Sigmoid colon (tissue), 6 donors: ENCODE measurements at regions not wholly inside any gene's neighbourhood (a gene's known extent, or its start where the extent isn't known, plus 50 kb on each side); places are given as distances from the start of the nearest gene placed in this dataset.

Source experiments
- DNase-seq: peaks from one replicate; pipeline ENCODE4 v3.0.0-alpha.2; 2019
- H3K27ac ChIP-seq, 4 donors: fragments of 200-600 bp; sonication (generic); one replicate each; pipeline ENCODE4 v1.5.1; 2016 to 2019; ENCODE audit warnings: mild to moderate bottlenecking in 1 of 4
- H3K27me3 ChIP-seq, 3 donors: fragments of 200-600 bp; sonication (generic); one replicate each; pipeline ENCODE4 v1.5.1; 2019; ENCODE audit warnings: mild to moderate bottlenecking in 1 of 3
- H3K36me3 ChIP-seq, 4 donors: fragments of 200-600 bp; sonication (generic); one replicate each; pipeline ENCODE4 v1.5.1; 2016 to 2019
- H3K4me1 ChIP-seq, 4 donors: fragments of 200-600 bp; sonication (generic); one replicate each; pipeline ENCODE4 v1.5.1; 2017 to 2019
- H3K4me3 ChIP-seq, 4 donors: fragments of 200-600 bp; sonication (generic); one replicate each; pipeline ENCODE4 v1.5.1; 2017 to 2019; ENCODE audit warnings: mild to moderate bottlenecking in 2 of 4, moderate library complexity in 1 of 4
- H3K9me3 ChIP-seq, 4 donors: fragments of 200-600 bp in 3 of 4; sonication (generic) in 3 of 4; one replicate each; pipeline versions ENCODE4 v1.5.1 to v1.6.1; 2013 to 2019
- EP300 ChIP-seq, 4 donors: sonication (generic); formaldehyde crosslinking; IDR thresholded peaks; one replicate each; pipeline ENCODE4 v1.6.1; 2017; ENCODE audit warnings: antibody characterized with exemption in 4 of 4
- POLR2A ChIP-seq, 2 donors: fragments of 450-650 bp; IDR thresholded peaks; one replicate each; pipeline ENCODE4 v1.6.1; 2016; ENCODE audit warnings: antibody characterized with exemption in 2 of 2, mild to moderate bottlenecking in 2 of 2, moderate library complexity in 2 of 2
- POLR2AphosphoS5 ChIP-seq, 4 donors: sonication (generic); formaldehyde crosslinking; IDR thresholded peaks; one replicate each; pipeline ENCODE4 v1.6.1; 2017; ENCODE audit warnings: antibody characterized with exemption in 4 of 4
- WGBS, 2 donors: extraction: QIAGEN DNeasy Blood & Tissue Kit; methylation state at CpG; one replicate each; pipeline ENCODE4 v1.1.7; 2013; 5-methylcytosine and 5-hydroxymethylcytosine counted together
- intact Hi-C: fragments of 100-400 bp; cut with DNase I; formaldehyde crosslinking; loops from one replicate; pipeline ENCODE4 v1.15.1; 2023
- TF ChIP-seq, protein P1 (sequence below), 4 experiments: fragments of 450-650 bp in 3 of 4; fragments of 200-600 bp in 1 of 4; IDR thresholded peaks; one replicate each; pipeline ENCODE4 v1.5.1; 2016 to 2019; ENCODE audit warnings: antibody characterized with exemption in 4 of 4, mild to moderate bottlenecking in 3 of 4, moderate library complexity in 2 of 4
- donor health status: healthy with polysubstance abuse.
- donor health status: healthy.

DNA sequence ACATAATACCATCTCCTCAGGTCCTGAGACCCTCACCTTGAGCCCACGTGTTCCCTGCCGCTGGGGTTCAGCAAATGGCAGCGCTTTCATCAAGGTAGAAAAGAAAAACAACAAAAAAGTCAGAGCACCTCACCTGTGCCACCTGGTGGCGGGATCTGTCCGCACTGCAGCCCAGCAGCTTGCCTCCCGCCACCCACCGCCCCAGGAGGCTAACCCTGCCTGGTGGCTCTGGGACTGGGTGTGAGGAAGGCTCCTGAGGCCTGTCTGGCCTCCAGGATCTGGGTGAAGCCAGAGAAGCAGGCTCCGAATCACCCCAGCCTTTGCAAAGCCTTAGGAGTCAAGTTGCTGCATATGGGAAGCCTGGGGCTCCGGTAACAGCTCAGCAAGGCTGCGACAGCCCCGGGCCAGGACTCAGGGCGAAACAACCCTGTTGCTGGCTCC is 270.8 kb downstream of the BMP7 start:
- Histone ChIP-seq H3K4me3 (no peak overlapping the region), H3K4me1 (no peaks in the 10 kb centered on the region), H3K27ac (no peak overlapping the region), H3K27me3 (no peaks in the 10 kb centered on the region), H3K36me3 (no peaks in the 10 kb centered on the region), H3K9me3 (peaks cover 0 to 12% (median 6%) of the 10 kb centered on the region in 4 donors)
- 48 to 54% methylated on average over 12 of the region's 12 CpGs for WGBS, 2 donors
- intact Hi-C loops = no loop called here
- no peak for DNase-seq
- TF ChIP-seq EP300 (IDR thresholded peaks at IDR 0.05) (no peak), POLR2AphosphoS5 (IDR thresholded peaks at IDR 0.05) (no peak), POLR2A (IDR thresholded peaks at IDR 0.05) (no peak)
- TF ChIP-seq, protein P1, sequence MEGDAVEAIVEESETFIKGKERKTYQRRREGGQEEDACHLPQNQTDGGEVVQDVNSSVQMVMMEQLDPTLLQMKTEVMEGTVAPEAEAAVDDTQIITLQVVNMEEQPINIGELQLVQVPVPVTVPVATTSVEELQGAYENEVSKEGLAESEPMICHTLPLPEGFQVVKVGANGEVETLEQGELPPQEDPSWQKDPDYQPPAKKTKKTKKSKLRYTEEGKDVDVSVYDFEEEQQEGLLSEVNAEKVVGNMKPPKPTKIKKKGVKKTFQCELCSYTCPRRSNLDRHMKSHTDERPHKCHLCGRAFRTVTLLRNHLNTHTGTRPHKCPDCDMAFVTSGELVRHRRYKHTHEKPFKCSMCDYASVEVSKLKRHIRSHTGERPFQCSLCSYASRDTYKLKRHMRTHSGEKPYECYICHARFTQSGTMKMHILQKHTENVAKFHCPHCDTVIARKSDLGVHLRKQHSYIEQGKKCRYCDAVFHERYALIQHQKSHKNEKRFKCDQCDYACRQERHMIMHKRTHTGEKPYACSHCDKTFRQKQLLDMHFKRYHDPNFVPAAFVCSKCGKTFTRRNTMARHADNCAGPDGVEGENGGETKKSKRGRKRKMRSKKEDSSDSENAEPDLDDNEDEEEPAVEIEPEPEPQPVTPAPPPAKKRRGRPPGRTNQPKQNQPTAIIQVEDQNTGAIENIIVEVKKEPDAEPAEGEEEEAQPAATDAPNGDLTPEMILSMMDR (IDR thresholded peaks at IDR 0.05) = peak in 1 of 4 experiments; percentile 17

DNA sequence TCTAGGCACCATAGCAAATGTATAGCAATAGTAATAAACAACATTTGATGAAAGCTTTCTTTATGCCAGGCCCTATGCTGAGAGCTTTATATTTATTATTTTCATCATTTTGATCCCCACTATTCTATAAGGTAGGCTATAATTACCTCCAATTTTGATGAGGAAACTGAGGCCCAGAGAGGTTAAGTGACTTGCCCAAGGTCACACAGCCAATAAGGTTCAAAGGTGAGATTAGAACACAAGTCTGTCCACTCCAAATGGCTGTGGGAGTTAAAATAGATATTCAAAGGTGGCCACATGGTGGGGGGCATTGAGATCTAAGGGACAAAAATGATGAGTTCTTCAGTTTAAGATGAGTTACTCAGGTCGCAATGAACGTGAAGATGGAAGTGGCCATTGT is 269.9 kb downstream of the BMP7 start:
- no peak for DNase-seq
- Histone ChIP-seq H3K27ac (no peak overlapping the region), H3K4me1 (no peaks in the 10 kb centered on the region), H3K27me3 (no peaks in the 10 kb centered on the region), H3K36me3 (no peaks in the 10 kb centered on the region), H3K4me3 (no peak overlapping the region), H3K9me3 (peaks cover 0 to 12% (median 6%) of the 10 kb centered on the region in 4 donors)
- WGBS, 2 donors = 90 to 94% methylated on average over 2 of the region's 2 CpGs
- no peak for TF ChIP-seq EP300 (IDR thresholded peaks at IDR 0.05)
- TF ChIP-seq POLR2A (IDR thresholded peaks at IDR 0.05) = no peak
- TF ChIP-seq POLR2AphosphoS5 (IDR thresholded peaks at IDR 0.05) = no peak
- TF ChIP-seq, protein P1 (IDR thresholded peaks at IDR 0.05) = no peak
- intact Hi-C loops = no loop called here

DNA sequence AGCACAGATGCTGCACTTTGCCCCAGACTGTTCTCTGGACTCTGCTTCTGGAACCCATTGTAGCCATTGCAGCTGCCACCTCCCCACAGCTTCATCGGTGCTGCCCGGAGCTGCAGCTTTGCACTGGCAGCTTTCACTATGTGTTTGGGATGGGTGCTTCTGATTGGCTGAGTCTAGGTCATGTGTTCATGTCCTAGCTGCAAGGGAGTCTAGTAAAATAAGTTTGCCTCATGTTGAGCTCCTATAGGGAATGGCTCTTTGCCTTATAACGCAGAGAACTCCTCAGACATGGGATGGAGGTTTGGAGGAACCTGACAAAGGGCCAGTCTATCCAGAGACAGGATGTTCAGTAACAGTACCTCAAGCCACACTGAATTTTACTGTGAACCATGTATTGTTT is 268.0 kb downstream of the BMP7 start:
- H3K27ac ChIP-seq = no peak overlapping the region
- H3K27me3 ChIP-seq = no peaks in the 10 kb centered on the region
- intact Hi-C loops = no loop called here
- H3K36me3 ChIP-seq = no peaks in the 10 kb centered on the region
- 92% methylated on average over 3 of the region's 3 CpGs for WGBS, 2 donors
- H3K4me3 ChIP-seq = no peak overlapping the region
- no peaks in the 10 kb centered on the region for H3K4me1 ChIP-seq
- DNase-seq = no peak
- TF ChIP-seq EP300 (IDR thresholded peaks at IDR 0.05) (no peak), POLR2AphosphoS5 (IDR thresholded peaks at IDR 0.05) (no peak), POLR2A (IDR thresholded peaks at IDR 0.05) (no peak)
- TF ChIP-seq, protein P1 (IDR thresholded peaks at IDR 0.05) = no peak
- H3K9me3 ChIP-seq = peaks cover 0 to 12% (median 6%) of the 10 kb centered on the region in 4 donors

DNA sequence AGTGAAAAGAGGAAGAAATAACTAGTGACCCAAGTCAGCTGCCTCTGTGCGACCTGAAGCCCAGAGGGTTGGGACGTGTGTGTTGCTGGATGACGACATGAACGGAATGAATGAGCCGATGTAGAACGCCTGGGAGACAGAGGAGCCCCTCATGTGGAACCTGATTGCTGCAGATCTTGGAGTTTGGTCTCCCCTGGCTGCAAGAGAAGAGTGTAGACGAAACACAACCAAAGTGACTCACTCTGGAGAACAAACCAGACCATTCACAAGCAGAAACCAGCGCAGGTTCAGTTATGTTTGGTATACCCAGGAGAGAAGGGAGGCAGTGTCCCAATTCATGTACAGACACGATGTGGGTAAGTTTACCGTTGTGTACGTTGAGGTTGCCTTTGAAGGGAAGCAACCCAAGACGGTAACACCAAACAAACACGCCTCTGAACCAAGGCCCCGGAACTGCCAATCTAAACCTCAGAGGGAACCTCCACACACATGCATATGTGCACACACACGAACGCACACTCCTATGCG is 265.9 kb downstream of the BMP7 start:
- 84% methylated on average over 17 of the region's 17 CpGs for WGBS, 2 donors
- Histone ChIP-seq H3K4me1 (no peaks in the 10 kb centered on the region), H3K27me3 (no peaks in the 10 kb centered on the region), H3K9me3 (peaks cover 0 to 12% (median 6%) of the 10 kb centered on the region in 4 donors), H3K27ac (no peak overlapping the region), H3K4me3 (no peak overlapping the region), H3K36me3 (no peaks in the 10 kb centered on the region)
- TF ChIP-seq, protein P1 (IDR thresholded peaks at IDR 0.05) = no peak
- TF ChIP-seq POLR2A (IDR thresholded peaks at IDR 0.05) = no peak
- no peak for TF ChIP-seq EP300 (IDR thresholded peaks at IDR 0.05)
- TF ChIP-seq POLR2AphosphoS5 (IDR thresholded peaks at IDR 0.05) = no peak
- DNase-seq = no peak
- intact Hi-C loops = no loop called here
